ENCODE measurements at regions not wholly inside any gene's neighbourhood (a gene's known extent, or its start where the extent isn't known, plus 50 kb on each side); places are given as distances from the start of the nearest gene placed in this dataset.

DNA sequence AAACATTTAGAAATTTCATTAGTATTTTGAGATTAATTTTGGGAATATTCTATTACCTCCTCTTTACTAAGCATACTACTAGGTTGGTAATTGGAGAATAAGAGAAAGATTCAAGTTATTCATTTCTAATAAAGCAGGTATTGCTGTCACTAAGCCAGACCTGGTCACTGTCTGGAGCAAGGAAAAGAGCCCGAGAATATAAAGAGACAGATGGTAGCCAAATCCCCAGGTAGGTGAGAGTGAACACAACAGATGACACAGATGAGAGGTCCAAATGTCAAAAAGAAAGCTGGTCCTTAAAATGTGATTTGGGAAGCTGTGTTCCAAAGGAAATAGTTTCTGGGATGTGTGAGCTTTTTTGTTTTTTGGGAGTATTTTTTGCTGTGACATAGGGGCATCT is 128.6 kb downstream of the ZNF100 start:
- Histone ChIP-seq H3K4me2 (ENCODE audit: low read depth, low read length) (no peak overlapping the region), H3K4me3 (ENCODE audit: insufficient read depth, low read depth, low read length) (no peak overlapping the region), H2BK120ac (ENCODE audit: low read depth, low read length) (no peak overlapping the region), H3K4me1 (ENCODE audit: control insufficient read depth, insufficient read depth, low read length) (no peaks in the 10 kb centered on the region), H3K79me1 (ENCODE audit: low read depth in 1 of 2, low read length in 2 of 2) (no peaks in the 10 kb centered on the region), H3K27me3 (ENCODE audit: control insufficient read depth, insufficient read depth, low read length) (no peaks in the 10 kb centered on the region), H3K9ac (ENCODE audit: low read depth, low read length) (no peak overlapping the region), H3K4ac (ENCODE audit: low read depth, low read length) (no peak overlapping the region), H3K36me3 (ENCODE audit: control insufficient read depth, insufficient read depth, low read length) (no peaks in the 10 kb centered on the region), H4K20me1 (ENCODE audit: insufficient read depth, low read length) (no peaks in the 10 kb centered on the region), H4K8ac (ENCODE audit: low read depth in 2 of 2, low read length in 2 of 2) (no peak overlapping the region), H2AK5ac (ENCODE audit: low read depth, low read length) (no peak overlapping the region), H3K27ac (ENCODE audit: insufficient read depth, low read length) (no peak overlapping the region), H2BK5ac (ENCODE audit: low read depth, low read length, poor library complexity, severe bottlenecking) (no peak overlapping the region), H2AFZ (replicated peaks; ENCODE audit: low read length, poor library complexity) (no peak overlapping the region), H3K56ac (ENCODE audit: extremely low read depth, insufficient read depth, low read length) (no peak overlapping the region), H2AK9ac (replicated peaks; ENCODE audit: low read depth, low read length, poor library complexity) (no peak overlapping the region), H3K9me3 (ENCODE audit: control insufficient read depth, insufficient read depth, low read length) (peaks cover 7% of the 10 kb centered on the region), H2BK20ac (ENCODE audit: low read depth, low read length) (no peak overlapping the region), H3K23ac (ENCODE audit: low read depth, low read length) (no peak overlapping the region), H4K5ac (ENCODE audit: low read depth, low read length) (no peak overlapping the region), H3K18ac (ENCODE audit: low read depth, low read length) (no peak overlapping the region), H3K9me1 (ENCODE audit: insufficient read depth, low read length) (no peaks in the 10 kb centered on the region), H4K91ac (ENCODE audit: insufficient read depth, low read depth, low read length) (no peak overlapping the region), H2BK15ac (ENCODE audit: low read depth, low read length) (no peak overlapping the region), H3K14ac (replicated peaks; ENCODE audit: low read depth, low read length) (no peak overlapping the region)
- POLR2A ChIA-PET (ENCODE audit: unreplicated experiment) = no interaction called here
- intact Hi-C loops (cut with micrococcal nuclease) = no loop called here
- ATAC-seq (ENCODE audit: low read depth) (no peak), DNase-seq (no peak)
- BruUV-seq (replicated peaks) = no TSS peak
- in situ Hi-C loops (cut with MboI; ENCODE audit: low sequenced_read_pairs) = no loop called here
- WGBS, 2 experiments (ENCODE audit: extremely low coverage in 2 of 2, insufficient read length in 1 of 2) = no CpG with 5 or more reads among the region's 1 CpG
- no peak for TF ChIP-seq RAD21 (IDR thresholded peaks at IDR 0.05; ENCODE audit: low read length)
- TF ChIP-seq, protein P1, sequence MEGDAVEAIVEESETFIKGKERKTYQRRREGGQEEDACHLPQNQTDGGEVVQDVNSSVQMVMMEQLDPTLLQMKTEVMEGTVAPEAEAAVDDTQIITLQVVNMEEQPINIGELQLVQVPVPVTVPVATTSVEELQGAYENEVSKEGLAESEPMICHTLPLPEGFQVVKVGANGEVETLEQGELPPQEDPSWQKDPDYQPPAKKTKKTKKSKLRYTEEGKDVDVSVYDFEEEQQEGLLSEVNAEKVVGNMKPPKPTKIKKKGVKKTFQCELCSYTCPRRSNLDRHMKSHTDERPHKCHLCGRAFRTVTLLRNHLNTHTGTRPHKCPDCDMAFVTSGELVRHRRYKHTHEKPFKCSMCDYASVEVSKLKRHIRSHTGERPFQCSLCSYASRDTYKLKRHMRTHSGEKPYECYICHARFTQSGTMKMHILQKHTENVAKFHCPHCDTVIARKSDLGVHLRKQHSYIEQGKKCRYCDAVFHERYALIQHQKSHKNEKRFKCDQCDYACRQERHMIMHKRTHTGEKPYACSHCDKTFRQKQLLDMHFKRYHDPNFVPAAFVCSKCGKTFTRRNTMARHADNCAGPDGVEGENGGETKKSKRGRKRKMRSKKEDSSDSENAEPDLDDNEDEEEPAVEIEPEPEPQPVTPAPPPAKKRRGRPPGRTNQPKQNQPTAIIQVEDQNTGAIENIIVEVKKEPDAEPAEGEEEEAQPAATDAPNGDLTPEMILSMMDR (conservative IDR thresholded peaks at IDR 0.05; ENCODE audit: low read depth, low read length) = no peak
- TF ChIP-seq, protein P2, sequence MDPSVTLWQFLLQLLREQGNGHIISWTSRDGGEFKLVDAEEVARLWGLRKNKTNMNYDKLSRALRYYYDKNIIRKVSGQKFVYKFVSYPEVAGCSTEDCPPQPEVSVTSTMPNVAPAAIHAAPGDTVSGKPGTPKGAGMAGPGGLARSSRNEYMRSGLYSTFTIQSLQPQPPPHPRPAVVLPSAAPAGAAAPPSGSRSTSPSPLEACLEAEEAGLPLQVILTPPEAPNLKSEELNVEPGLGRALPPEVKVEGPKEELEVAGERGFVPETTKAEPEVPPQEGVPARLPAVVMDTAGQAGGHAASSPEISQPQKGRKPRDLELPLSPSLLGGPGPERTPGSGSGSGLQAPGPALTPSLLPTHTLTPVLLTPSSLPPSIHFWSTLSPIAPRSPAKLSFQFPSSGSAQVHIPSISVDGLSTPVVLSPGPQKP (IDR thresholded peaks at IDR 0.05; ENCODE audit: borderline replicate concordance, low read depth, low read length) = no peak
- no peak for TF ChIP-seq POLR2A (IDR thresholded peaks at IDR 0.05; ENCODE audit: low read depth, low read length)
- no peak for TF ChIP-seq RCOR1 (IDR thresholded peaks at IDR 0.05; ENCODE audit: insufficient replicate concordance, low read length)
- CTCF ChIA-PET = no interaction called here
- dilution Hi-C loops (cut with HindIII; ENCODE audit: low sequenced_read_pairs, unreplicated experiment) = no loop called here

Measured in IMR-90 (cell line).